ENCODE measurements at regions not wholly inside any gene's neighbourhood (a gene's known extent, or its start where the extent isn't known, plus 50 kb on each side); places are given as distances from the start of the nearest gene placed in this dataset.

DNA sequence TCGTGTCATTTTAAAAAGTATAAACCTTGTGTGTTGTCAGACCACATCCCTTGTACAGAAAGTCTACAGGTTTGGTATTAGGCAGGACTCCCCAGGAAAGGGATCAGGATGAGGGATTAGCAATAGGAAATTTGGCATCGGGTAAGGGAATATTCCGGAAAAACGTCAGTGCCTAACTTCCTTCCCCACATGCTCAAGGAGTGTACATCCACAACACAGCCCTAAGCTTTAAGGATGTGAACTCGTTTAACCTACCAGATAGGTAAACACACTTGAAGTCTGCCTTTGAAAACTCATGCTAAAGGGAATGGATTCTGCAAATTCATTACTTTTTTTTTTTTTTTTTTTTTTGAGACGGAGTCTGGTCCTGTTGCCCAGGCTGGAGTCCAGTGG lies 194.9 kb downstream of the SKIDA1 start:
- TF ChIP-seq, protein P1, sequence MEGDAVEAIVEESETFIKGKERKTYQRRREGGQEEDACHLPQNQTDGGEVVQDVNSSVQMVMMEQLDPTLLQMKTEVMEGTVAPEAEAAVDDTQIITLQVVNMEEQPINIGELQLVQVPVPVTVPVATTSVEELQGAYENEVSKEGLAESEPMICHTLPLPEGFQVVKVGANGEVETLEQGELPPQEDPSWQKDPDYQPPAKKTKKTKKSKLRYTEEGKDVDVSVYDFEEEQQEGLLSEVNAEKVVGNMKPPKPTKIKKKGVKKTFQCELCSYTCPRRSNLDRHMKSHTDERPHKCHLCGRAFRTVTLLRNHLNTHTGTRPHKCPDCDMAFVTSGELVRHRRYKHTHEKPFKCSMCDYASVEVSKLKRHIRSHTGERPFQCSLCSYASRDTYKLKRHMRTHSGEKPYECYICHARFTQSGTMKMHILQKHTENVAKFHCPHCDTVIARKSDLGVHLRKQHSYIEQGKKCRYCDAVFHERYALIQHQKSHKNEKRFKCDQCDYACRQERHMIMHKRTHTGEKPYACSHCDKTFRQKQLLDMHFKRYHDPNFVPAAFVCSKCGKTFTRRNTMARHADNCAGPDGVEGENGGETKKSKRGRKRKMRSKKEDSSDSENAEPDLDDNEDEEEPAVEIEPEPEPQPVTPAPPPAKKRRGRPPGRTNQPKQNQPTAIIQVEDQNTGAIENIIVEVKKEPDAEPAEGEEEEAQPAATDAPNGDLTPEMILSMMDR (IDR thresholded peaks at IDR 0.05; ENCODE audit: poor library complexity, severe bottlenecking): no peak
- no peak for TF ChIP-seq MXI1 (conservative IDR thresholded peaks at IDR 0.05; ENCODE audit: poor library complexity, severe bottlenecking)
- no peak for TF ChIP-seq EP300 (conservative IDR thresholded peaks at IDR 0.05; ENCODE audit: poor library complexity, severe bottlenecking)
- no peak for TF ChIP-seq EZH2 (IDR thresholded peaks at IDR 0.05; ENCODE audit: borderline replicate concordance, insufficient read depth, low read length, poor library complexity, severe bottlenecking)
- TF ChIP-seq POLR2AphosphoS5 (IDR thresholded peaks at IDR 0.05): no peak
- TF ChIP-seq, protein P2, sequence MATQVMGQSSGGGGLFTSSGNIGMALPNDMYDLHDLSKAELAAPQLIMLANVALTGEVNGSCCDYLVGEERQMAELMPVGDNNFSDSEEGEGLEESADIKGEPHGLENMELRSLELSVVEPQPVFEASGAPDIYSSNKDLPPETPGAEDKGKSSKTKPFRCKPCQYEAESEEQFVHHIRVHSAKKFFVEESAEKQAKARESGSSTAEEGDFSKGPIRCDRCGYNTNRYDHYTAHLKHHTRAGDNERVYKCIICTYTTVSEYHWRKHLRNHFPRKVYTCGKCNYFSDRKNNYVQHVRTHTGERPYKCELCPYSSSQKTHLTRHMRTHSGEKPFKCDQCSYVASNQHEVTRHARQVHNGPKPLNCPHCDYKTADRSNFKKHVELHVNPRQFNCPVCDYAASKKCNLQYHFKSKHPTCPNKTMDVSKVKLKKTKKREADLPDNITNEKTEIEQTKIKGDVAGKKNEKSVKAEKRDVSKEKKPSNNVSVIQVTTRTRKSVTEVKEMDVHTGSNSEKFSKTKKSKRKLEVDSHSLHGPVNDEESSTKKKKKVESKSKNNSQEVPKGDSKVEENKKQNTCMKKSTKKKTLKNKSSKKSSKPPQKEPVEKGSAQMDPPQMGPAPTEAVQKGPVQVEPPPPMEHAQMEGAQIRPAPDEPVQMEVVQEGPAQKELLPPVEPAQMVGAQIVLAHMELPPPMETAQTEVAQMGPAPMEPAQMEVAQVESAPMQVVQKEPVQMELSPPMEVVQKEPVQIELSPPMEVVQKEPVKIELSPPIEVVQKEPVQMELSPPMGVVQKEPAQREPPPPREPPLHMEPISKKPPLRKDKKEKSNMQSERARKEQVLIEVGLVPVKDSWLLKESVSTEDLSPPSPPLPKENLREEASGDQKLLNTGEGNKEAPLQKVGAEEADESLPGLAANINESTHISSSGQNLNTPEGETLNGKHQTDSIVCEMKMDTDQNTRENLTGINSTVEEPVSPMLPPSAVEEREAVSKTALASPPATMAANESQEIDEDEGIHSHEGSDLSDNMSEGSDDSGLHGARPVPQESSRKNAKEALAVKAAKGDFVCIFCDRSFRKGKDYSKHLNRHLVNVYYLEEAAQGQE (IDR thresholded peaks at IDR 0.05; ENCODE audit: borderline replicate concordance): no peak
